ENCODE measurements at regions not wholly inside any gene's neighbourhood (a gene's known extent, or its start where the extent isn't known, plus 50 kb on each side); places are given as distances from the start of the nearest gene placed in this dataset.
"Not testable (repeated sequence)": the region's sequence is repeated elsewhere in the genome, so short reads cannot be mapped to it uniquely, and the experiment has no call there.

GRCh38 chr4:3880615-3881120, 114.5 kb downstream of the ADRA2C start:
- peak; percentile 78 for DNase-seq (ENCODE audit: low spot score)

DNA sequence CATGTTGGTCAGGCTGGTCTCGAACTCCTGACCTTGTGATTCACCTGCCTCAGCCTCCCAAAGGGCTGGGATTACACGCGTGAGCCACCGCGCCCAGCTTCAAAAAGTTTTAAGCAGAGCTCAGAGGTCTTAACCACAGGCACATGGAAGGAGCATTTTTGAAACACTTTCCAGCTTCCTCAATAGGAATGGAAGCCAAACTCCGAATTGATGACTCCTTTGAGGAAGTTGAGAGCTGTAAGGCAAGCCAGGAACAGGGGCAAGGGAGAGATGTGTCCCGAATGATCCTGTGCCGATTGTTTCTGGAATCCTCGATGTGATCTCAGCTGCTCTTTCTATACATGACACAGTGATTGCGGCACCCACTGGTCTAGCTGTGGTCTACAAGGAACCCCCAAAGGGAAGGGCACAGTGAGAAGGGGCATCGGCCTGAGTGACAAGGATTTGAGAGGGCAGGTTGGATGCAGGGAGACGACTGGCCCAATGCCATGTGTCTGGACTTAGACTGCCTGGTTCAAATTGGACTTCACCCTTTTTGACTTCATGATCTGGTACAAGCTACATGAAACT, 116.2 kb downstream of the ADRA2C start:
- not testable (repeated sequence) for DNase-seq (ENCODE audit: low spot score)

GRCh38 chr4:3884261-3884660, 118.1 kb downstream of the ADRA2C start:
- not testable (repeated sequence) for DNase-seq (ENCODE audit: low spot score)

- not testable (repeated sequence) for DNase-seq (ENCODE audit: low spot score)
Measured at GRCh38 chr4:3893590-3893989, 127.4 kb downstream of the ADRA2C start.

- DNase-seq (ENCODE audit: low spot score) = not testable (repeated sequence)
Measured at GRCh38 chr4:3894086-3894959, 128.1 kb downstream of the ADRA2C start.

DNA sequence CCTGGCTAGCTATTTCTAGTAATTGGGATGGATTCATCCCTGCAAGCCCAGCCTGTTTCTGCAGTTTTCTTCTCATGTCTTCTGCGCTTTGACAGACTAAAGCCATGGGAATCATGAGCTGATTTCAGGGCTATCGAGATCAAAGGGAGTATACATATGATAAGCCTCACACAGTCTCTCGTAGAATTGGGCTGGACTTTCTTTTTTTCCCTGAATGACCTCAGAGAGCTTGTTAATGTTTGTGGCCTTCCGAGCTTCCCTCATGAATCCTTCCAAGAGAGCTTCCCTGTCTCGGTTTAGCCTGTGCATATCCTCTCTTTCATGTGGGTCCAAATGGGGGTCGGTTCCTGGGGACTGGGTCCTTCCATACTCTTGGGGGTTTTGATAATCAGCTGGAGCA, 130.3 kb downstream of the ADRA2C start:
- no peak for DNase-seq (ENCODE audit: low spot score)

DNA sequence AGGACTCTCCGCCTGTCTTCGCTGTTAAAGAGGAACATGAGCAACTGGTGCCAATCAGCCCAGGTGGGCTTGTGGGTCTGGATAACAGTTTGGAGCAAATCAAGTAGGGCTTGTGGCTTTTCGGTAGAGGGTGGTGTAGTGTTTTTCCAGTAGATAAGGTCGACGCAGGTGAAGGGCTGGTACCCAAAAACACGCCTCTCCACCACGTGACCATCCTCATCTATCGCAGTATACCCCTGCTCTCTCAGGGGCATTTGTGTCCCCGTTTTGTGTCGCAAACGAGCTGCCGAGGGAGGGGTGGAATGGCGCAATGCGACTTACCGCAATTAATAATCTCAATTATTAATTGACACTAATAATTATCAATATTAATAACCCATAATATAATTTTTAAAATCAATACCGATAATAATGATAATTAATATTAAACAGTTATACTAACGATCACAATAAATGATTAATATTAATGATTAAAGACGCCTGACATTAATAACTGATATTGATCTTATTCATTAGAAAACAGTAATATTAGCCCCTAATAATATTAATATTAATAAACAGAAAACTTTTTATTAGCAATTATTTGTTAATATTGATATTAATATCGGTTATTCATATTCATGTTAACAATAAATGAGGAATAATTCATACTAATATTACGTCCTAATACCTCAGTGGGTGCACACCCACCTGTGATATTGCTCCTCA, 130.8 kb downstream of the ADRA2C start:
- not testable (repeated sequence) for DNase-seq (ENCODE audit: low spot score)

DNA sequence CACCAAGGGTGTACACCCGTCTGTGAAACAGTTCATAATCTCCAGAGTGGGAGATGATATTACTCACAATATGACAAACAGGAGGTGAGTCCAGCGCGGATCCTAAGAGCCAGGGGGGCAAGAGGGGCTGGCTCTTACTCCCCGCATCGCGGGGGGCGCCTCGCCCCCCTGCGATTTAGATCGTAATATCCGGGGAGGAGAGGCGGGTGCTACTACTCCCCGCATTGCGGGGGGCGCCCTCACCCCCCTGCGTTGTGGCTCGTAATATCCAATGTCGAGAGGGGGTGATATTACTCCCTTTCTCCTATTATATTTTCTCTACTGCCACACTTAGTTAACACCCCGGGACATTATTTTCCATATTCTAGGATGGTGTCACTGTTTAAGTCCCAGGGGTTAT, 131.9 kb downstream of the ADRA2C start:
- DNase-seq (ENCODE audit: low spot score) = no peak

GRCh38 chr4:3898928-3899327, 132.7 kb downstream of the ADRA2C start:
- DNase-seq (ENCODE audit: low spot score) = not testable (repeated sequence)

DNA sequence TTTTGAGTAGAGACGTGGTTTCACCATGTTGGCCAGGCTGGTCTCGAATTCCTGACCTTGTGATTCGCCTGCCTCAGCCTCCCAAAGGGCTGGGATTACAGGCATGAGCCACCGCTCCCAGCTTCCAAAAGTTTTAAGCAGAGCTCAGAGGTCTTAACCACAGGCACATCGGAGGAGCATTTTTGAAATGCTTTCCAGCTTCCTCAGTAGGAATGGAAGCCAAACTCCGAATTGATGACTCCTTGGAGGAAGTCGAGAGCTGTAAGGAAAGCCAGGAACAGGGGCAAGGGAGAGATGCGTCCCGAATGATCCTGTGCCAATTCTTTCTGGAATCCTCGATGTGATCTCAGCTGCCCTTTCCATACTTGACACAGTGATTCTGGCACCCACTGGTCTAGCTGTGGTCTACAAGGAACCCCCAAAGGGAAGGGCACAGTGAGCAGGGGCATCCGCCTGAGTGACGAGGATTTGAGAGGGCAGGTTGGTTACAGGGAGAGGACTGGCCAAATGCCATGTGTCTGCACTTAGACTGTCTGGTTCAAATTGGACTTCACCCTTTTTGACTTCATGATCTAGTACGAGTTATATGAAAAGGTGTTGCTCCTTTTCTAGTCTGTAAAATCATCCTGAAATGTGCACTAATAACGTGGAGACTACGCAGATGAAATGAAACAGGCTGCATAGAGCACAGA, 138.2 kb downstream of the ADRA2C start:
- DNase-seq (ENCODE audit: low spot score) = peak; percentile 8

DNA sequence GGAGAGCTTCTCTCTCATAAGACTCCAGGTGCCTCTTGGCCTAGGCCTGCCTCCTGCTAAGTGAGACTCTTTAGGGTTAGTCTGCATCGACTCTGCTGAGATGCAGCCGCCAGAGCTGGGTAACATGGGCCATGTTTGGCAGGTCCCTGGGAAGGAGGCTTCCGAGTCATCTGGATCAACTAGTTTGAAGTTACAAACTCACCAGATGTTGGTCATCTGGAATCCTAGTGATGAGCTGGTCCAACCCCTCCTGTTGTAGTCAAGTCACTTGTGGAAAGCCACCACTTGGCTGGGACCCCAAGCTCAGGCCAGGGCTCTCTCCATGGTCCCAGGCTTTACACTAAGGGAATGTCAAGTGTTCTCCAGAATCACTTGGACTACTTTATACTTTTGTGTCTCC, 143.4 kb downstream of the ADRA2C start:
- DNase-seq (ENCODE audit: low spot score) = peak; percentile 2

DNA sequence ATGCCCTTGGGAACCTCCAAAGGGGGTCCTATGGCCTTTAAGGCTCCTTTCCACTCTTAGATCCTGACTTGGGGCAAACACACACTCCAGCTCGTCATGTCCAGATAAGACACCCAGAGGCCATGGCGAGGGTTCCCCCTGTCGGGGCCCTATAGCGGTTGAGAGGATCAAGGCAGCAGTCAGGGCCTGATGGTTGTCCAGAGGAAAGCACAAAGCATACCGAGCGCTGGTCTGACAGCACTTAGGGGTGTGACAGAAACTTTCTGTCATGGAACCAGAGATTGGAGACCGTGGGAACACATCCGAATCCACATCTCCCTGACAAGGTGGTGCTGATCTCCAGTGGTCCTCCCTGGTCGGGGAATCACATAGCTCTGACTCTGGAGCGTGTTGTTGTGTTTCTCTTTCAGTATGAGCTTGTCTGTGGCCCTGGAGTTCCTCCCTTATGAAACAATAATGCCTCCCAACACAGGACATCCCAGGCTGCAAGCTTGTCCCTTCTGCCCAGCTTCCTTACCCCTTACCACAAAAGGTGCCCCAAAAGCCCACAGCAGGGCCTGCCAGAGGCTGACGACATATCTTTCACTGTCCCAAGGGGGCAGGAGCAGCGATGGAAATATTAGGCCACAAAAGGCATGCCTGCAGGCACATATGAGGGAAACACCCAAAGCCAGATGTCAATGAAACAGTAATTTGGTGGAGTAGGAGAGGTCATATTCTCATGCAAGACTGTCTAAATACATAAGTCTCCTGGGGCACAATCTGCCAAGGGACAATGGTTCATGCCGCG, 144.2 kb downstream of the ADRA2C start:
- peak; percentile 5 for DNase-seq (ENCODE audit: low spot score)

DNA sequence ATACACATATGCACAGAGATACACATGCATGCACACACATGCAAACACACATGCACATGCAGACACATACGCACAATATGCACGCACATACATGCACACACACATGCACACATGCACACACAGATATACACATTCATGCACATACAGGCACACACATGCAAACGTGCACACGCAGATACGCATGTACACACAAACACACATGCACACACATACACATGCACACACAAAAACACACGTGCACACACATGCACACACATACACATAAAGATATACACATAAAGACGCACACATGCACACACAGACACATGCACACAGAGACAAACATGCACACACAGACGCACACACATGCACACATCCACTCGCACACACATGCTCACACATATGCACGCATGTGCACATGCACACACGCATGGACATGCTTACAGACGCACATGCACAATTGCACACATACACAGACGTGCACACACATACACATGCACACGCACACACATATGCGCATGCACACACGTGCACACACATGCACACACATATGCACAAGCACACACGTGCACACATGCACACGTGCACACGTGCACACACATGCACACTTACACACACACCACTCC, 145.2 kb downstream of the ADRA2C start:
- no peak for DNase-seq (ENCODE audit: low spot score)

DNA sequence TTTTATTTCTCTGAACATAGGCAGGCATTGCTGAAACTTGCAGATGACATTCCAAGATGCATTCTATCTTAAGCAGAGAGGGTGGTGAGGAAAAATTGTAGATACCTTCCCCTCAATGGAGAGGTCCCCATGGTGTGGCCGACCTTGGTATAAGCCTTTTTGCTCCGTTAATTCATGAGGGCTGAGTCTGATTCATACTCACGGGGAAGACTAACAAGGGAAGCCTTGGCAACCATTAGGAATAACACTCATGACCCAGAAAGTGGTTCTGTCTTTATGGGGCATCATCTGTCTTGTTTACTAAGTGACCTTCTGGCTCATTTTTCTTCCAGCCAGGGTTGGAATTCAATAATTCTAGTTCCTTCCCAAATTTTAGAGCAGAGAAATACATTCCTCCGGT, 148.3 kb downstream of the ADRA2C start:
- not testable (repeated sequence) for DNase-seq (ENCODE audit: low spot score)

GRCh38 chr4:3919509-3919908, 153.3 kb downstream of the ADRA2C start:
- DNase-seq (ENCODE audit: low spot score) = not testable (repeated sequence)

DNA sequence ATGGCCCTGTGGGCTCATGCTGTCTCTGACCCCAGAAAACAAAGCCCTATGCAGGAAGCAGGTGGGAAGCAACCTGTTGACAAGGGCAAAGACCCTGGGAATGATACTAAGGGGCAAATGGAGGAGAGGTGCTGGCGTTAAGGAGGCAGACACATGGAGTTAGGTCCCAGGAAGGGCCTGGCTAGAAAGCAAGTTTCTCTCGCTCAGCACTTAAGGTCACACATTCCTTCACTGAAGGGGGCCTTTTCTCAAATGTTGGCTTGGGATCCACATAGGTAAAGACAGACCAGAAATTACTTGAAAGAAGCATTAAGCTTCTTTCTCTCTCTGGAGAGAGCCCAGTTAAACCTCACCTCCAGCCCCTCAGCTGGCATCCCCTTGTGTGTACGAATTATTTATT, 155.7 kb downstream of the ADRA2C start:
- not testable (repeated sequence) for DNase-seq (ENCODE audit: low spot score)

- DNase-seq (ENCODE audit: low spot score) = not testable (repeated sequence)
Measured at GRCh38 chr4:3925841-3926240, 159.7 kb downstream of the ADRA2C start.

- DNase-seq (ENCODE audit: low spot score) = not testable (repeated sequence)
Measured at GRCh38 chr4:3926271-3926670, 160.1 kb downstream of the ADRA2C start.

DNA sequence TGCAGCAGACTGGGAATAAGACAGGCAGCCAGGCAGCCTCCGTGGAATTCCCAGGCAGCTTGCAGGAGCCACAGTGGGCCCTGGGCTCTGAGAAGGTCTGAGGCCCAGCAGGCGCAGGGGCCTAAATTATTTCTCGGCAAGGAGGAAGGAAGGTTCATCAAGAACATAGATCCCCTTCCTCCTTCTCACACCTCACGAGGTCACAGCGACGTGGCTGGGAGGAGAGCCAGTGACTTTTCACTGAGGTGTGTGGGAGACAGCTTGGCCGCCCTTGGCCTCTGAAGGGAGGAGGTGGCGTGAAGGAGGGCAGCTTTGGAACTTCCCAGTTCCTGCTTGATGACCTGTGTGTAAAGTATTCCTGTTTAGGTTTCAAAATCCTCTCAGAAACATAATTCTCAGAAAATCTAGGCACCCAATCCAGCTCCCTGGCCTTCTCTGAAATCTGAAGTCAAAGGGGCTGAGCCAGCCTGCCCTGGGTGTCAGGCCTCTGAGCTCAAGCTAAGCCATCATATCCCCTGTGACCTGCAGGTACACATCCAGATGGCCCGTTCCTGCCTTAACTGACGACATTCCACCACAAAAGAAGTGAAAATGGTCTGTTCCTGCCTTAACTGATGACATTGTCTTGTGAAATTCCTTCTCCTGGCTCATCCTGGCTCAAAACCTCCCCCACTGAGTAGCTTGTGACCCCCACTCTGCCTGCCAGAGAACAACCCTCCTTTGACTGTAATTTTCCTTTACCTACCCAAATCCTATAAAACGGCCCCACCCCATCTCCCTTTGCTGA, 161.0 kb downstream of the ADRA2C start:
- not testable (repeated sequence) for DNase-seq (ENCODE audit: low spot score)

DNA sequence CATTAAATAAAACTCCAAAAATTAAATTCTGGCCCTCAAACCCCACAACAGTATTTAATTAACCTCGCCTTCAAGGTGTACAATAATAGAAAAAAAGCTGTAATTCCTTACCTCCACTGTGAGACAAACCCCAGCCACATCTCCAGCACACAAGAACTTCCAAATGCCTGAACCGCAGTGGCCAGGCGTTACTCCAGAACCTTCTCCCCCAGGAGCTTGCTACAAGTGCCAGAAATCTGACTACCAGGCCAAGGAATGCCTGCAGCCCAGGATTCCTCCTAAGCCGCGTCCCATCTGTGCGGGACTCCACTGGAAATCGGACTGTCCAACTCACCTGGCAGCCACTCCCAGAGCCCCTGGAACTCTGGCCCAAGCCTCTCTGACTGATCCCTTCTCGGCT, 163.2 kb downstream of the ADRA2C start:
- DNase-seq (ENCODE audit: low spot score) = not testable (repeated sequence)
